ENCODE measurements at regions not wholly inside any gene's neighbourhood (a gene's known extent, or its start where the extent isn't known, plus 50 kb on each side); places are given as distances from the start of the nearest gene placed in this dataset.

DNA sequence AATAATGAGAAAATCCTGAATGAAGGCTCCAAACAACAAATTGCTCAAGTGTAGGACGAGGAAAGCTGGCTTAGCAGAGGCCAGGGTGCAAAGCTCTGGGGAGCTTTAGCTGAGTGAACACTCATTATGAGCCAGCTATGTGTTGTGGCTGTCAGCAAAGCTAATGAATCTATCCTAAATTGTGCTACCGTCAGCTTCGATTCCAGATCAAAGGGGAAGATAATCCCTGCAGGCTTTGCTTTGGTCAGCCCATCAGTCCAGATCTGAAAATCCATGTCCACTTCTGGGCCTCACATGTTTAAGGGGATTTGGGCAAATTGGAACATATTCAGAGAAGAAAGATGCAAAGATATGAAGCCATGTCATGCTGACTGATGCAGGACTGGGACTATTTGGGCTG is 180.9 kb upstream of the ZBED5 start:
- intact Hi-C loops (cut with DNase I): loop anchor here in 1 of 3 donors (5.0 kb wide), 1 partner anchor 749 kb away; no protein-coding TSS in a partner anchor
- 34 to 47% methylated on average over 3 of the region's 3 CpGs for WGBS, 2 donors
- Histone ChIP-seq H3K9me3 (no peaks in the 10 kb centered on the region), H3K4me3 (no peak overlapping the region), H3K36me3 (no peaks in the 10 kb centered on the region), H3K27ac (no peak overlapping the region), H3K4me1 (no peaks in the 10 kb centered on the region), H3K27me3 (no peaks in the 10 kb centered on the region)
- no peak for FAIRE-seq
- no peak for TF ChIP-seq CTCF (IDR thresholded peaks at IDR 0.05)
- ATAC-seq: no peak
- no peak for DNase-seq

GRCh38 chr11:11038352-11038751 is 180.5 kb upstream of the ZBED5 start:
- no peaks in the 10 kb centered on the region for H3K9me3 ChIP-seq
- H3K4me3 ChIP-seq: no peak overlapping the region
- TF ChIP-seq CTCF (IDR thresholded peaks at IDR 0.05): no peak
- H3K27ac ChIP-seq: no peak overlapping the region
- H3K27me3 ChIP-seq: no peaks in the 10 kb centered on the region
- DNase-seq: no peak
- WGBS, 2 donors: 83% methylated on average over 3 of the region's 3 CpGs
- intact Hi-C loops (cut with DNase I): loop anchor here in 1 of 3 donors (5.0 kb wide), 1 partner anchor 749 kb away; no protein-coding TSS in a partner anchor
- no peaks in the 10 kb centered on the region for H3K36me3 ChIP-seq
- FAIRE-seq: no peak
- no peak for ATAC-seq
- H3K4me1 ChIP-seq: no peaks in the 10 kb centered on the region

GRCh38 chr11:11036848-11037732 is 179.2 kb upstream of the ZBED5 start:
- no peaks in the 10 kb centered on the region for H3K9me3 ChIP-seq
- no peak overlapping the region for H3K27ac ChIP-seq
- no peak overlapping the region for H3K4me3 ChIP-seq
- intact Hi-C loops (cut with DNase I): loop anchor here in 1 of 3 donors (5.0 kb wide), 1 partner anchor 750 kb away; no protein-coding TSS in a partner anchor
- peak in 4 of 6 donors; percentile 30 to 48 (median 36) for DNase-seq
- 52 to 58% methylated on average over 5 of the region's 5 CpGs for WGBS, 2 donors
- ATAC-seq: peak; percentile 77 to 95 (median 92)
- no peak for FAIRE-seq
- H3K36me3 ChIP-seq: no peaks in the 10 kb centered on the region
- peak; percentile 47 to 79 (median 66) for TF ChIP-seq CTCF (IDR thresholded peaks at IDR 0.05)
- no peaks in the 10 kb centered on the region for H3K27me3 ChIP-seq
- no peaks in the 10 kb centered on the region for H3K4me1 ChIP-seq

- H3K4me3 ChIP-seq: no peak overlapping the region
- H3K27me3 ChIP-seq: no peaks in the 10 kb centered on the region
- intact Hi-C loops (cut with DNase I): loop anchor here in 1 of 3 donors (5.0 kb wide), 1 partner anchor 751 kb away; no protein-coding TSS in a partner anchor
- H3K4me1 ChIP-seq: no peaks in the 10 kb centered on the region
- DNase-seq (peak in 2 of 6 donors; percentile 13 to 28), ATAC-seq (peak in 1 of 4 donors; percentile 9), FAIRE-seq (no peak)
- no peak overlapping the region for H3K27ac ChIP-seq
- TF ChIP-seq CTCF (IDR thresholded peaks at IDR 0.05): no peak
- no peaks in the 10 kb centered on the region for H3K36me3 ChIP-seq
- WGBS, 2 donors: 76 to 84% methylated on average over 3 of the region's 3 CpGs
- no peaks in the 10 kb centered on the region for H3K9me3 ChIP-seq
Measured at GRCh38 chr11:11036185-11036847, 178.5 kb upstream of the ZBED5 start.
